Esophagus squamous epithelium (tissue), 4 donors: ENCODE measurements at regions not wholly inside any gene's neighbourhood (a gene's known extent, or its start where the extent isn't known, plus 50 kb on each side); places are given as distances from the start of the nearest gene placed in this dataset.

ENCODE experiments used
- POLR2A ChIP-seq, 4 donors: fragments of 450-650 bp; IDR thresholded peaks; one replicate each; pipeline ENCODE4 v1.6.1; 2017; ENCODE audit warnings: antibody characterized with exemption in 4 of 4, mild to moderate bottlenecking in 4 of 4, moderate library complexity in 3 of 4
- TF ChIP-seq, protein P1 (sequence below), 6 experiments: fragments of 450-650 bp in 4 of 6; fragments of 200-600 bp in 2 of 6; sonication (generic) in 2 of 6; IDR thresholded peaks; one replicate each; pipeline ENCODE4 v1.5.1; 2016 to 2019; ENCODE audit warnings: antibody characterized with exemption in 6 of 6, mild to moderate bottlenecking in 4 of 6, moderate library complexity in 4 of 6

DNA sequence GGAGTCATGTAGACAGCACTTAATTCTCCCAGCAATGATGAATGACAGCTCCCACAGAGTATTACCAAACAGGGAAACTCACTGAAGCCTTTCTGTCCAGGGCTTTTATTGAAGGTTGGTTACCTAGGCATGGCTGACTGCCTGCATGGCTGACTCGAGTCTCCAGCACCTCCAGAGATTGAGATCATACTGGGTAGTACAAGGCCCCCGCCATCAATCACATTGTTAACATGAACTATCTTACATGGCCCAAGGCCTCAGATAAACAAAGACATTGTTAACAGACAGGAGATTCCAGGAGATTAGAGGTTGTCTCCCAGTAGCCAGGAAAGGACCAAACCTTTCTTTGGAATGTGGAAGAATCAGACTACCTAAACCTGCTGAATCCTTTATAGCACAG, 128.3 kb upstream of the LSM14A start:
- no peak for TF ChIP-seq POLR2A (IDR thresholded peaks at IDR 0.05)
- TF ChIP-seq, protein P1, sequence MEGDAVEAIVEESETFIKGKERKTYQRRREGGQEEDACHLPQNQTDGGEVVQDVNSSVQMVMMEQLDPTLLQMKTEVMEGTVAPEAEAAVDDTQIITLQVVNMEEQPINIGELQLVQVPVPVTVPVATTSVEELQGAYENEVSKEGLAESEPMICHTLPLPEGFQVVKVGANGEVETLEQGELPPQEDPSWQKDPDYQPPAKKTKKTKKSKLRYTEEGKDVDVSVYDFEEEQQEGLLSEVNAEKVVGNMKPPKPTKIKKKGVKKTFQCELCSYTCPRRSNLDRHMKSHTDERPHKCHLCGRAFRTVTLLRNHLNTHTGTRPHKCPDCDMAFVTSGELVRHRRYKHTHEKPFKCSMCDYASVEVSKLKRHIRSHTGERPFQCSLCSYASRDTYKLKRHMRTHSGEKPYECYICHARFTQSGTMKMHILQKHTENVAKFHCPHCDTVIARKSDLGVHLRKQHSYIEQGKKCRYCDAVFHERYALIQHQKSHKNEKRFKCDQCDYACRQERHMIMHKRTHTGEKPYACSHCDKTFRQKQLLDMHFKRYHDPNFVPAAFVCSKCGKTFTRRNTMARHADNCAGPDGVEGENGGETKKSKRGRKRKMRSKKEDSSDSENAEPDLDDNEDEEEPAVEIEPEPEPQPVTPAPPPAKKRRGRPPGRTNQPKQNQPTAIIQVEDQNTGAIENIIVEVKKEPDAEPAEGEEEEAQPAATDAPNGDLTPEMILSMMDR (IDR thresholded peaks at IDR 0.05) = no peak
